H1 (cell line): ENCODE measurements at regions not wholly inside any gene's neighbourhood (a gene's known extent, or its start where the extent isn't known, plus 50 kb on each side); places are given as distances from the start of the nearest gene placed in this dataset.

Experiments used
- CTCF ChIA-PET: fragments of 300-600 bp; sonication (Branson Sonifier 250); formaldehyde crosslinking; loops from one replicate; lab custom pipeline; 2021; ENCODE audit not compliant: partially characterized antibody; lab: Charles Lee
- POLR2A ChIA-PET: fragments of 300-600 bp; sonication (Branson Sonifier 250); formaldehyde crosslinking; loops from one replicate; lab custom pipeline; 2021; ENCODE audit warnings: inconsistent platforms; ENCODE audit not compliant: partially characterized antibody; lab: Charles Lee
- DNase-seq, 2 experiments: peaks; one replicate each; pipeline versions ENCODE4 v3.0.0 to v3.0.0-alpha.2; 2010 to 2022; ENCODE audit warnings: low spot score in 2 of 2, low read depth in 1 of 2, mixed read lengths in 1 of 2
- FAIRE-seq: peaks from 2 replicates; lab custom pipeline; 2011; peaks lifted over from hg19 to GRCh38; lab: Jason Lieb, UNC
- H2AFZ ChIP-seq: 2 replicates; pipeline ENCODE4 v1.8.1; 2012; ENCODE audit warnings: low read length, inconsistent platforms
- H2AK5ac ChIP-seq: 2 replicates; pipeline ENCODE4 v1.6.1; 2013; ENCODE audit warnings: low read depth, low read length
- H2BK120ac ChIP-seq: replicated peaks from 2 replicates; pipeline ENCODE3; 2013; ENCODE audit warnings: low read depth, low read length, inconsistent platforms
- H2BK12ac ChIP-seq: 2 replicates; pipeline ENCODE4 v1.6.1; 2013; ENCODE audit warnings: low read depth, low read length
- H2BK15ac ChIP-seq: 2 replicates; pipeline ENCODE4 v1.6.1; 2013; ENCODE audit warnings: low read length
- H2BK20ac ChIP-seq: 2 replicates; pipeline ENCODE4 v1.6.1; 2013; ENCODE audit warnings: low read length
- H2BK5ac ChIP-seq: 2 replicates; pipeline ENCODE4 v1.6.1; 2013; ENCODE audit warnings: low read depth, low read length
- H3K14ac ChIP-seq: 2 replicates; pipeline ENCODE4 v1.6.1; 2013; ENCODE audit warnings: inconsistent platforms; ENCODE audit not compliant: insufficient read length
- H3K18ac ChIP-seq: 2 replicates; pipeline ENCODE4 v1.6.1; 2013; ENCODE audit warnings: low read length; ENCODE audit errors: extremely low read depth
- H3K23ac ChIP-seq: 2 replicates; pipeline ENCODE4 v1.6.1; 2013; ENCODE audit warnings: inconsistent platforms; ENCODE audit not compliant: insufficient read length
- H3K23me2 ChIP-seq: 2 replicates; pipeline ENCODE4 v1.6.1; 2013; ENCODE audit warnings: low read depth, low read length
- H3K27ac ChIP-seq: 2 replicates; pipeline ENCODE4 v1.6.1; 2011; ENCODE audit warnings: low read depth, low read length, inconsistent platforms
- H3K27me3 ChIP-seq, 4 experiments: replicated peaks in 1 of 4; 1 replicate in 1 of 4; 2 replicates in 3 of 4; pipeline versions ENCODE4 v1.6.1 to v1.8.1; 2011 to 2013; ENCODE audit warnings: low read length in 3 of 4, mild to moderate bottlenecking in 3 of 4, inconsistent platforms in 2 of 4, mixed read lengths in 2 of 4, moderate library complexity in 1 of 4; ENCODE audit not compliant: control insufficient read depth in 3 of 4, insufficient read depth in 3 of 4; ENCODE audit errors: extremely low read depth in 1 of 4
- H3K36me3 ChIP-seq, 4 experiments: 2 replicates each; pipeline versions ENCODE4 v1.6.1 to v1.8.1; 2011 to 2013; ENCODE audit warnings: mild to moderate bottlenecking in 4 of 4, low read length in 3 of 4, moderate library complexity in 2 of 4, control low read depth in 1 of 4, inconsistent platforms in 1 of 4; ENCODE audit not compliant: insufficient read depth in 4 of 4, control insufficient read depth in 2 of 4
- H3K4ac ChIP-seq: replicated peaks from 2 replicates; pipeline ENCODE3; 2013; ENCODE audit warnings: low read length, low read depth, mixed read lengths, inconsistent platforms; ENCODE audit not compliant: insufficient read length
- H3K4me1 ChIP-seq, 4 experiments: replicated peaks in 1 of 4; 1 replicate in 1 of 4; 2 replicates in 3 of 4; pipeline versions ENCODE4 v1.6.1 to v1.8.1; 2011 to 2013; ENCODE audit warnings: low read length in 3 of 4, inconsistent platforms in 2 of 4, mixed read lengths in 1 of 4; ENCODE audit not compliant: insufficient read depth in 4 of 4, control insufficient read depth in 3 of 4
- H3K4me2 ChIP-seq, 2 experiments: 2 replicates each; pipeline versions ENCODE4 v1.6.1 to v1.8.1; 2011 to 2013; ENCODE audit warnings: low read depth in 2 of 2, low read length in 2 of 2, control low read depth in 1 of 2, inconsistent platforms in 1 of 2, mild to moderate bottlenecking in 1 of 2; ENCODE audit not compliant: insufficient read depth in 1 of 2
- H3K4me3 ChIP-seq, 4 experiments: fragments of 200-600, 300-600 bp in 1 of 4; sonication (generic), shearing (Covaris generic), sonication (Bioruptor Twin) in 1 of 4; 2 replicates each; pipeline versions ENCODE4 v1.5.1 to v1.8.1; 2011 to 2016; ENCODE audit warnings: low read length in 4 of 4, low read depth in 3 of 4, control low read depth in 2 of 4, inconsistent platforms in 2 of 4, mild to moderate bottlenecking in 2 of 4, mixed read lengths in 1 of 4, moderate library complexity in 1 of 4; ENCODE audit not compliant: insufficient read depth in 2 of 4; ENCODE audit errors: extremely low read depth in 1 of 4
- H3K56ac ChIP-seq: replicated peaks from 2 replicates; pipeline ENCODE3; 2013; ENCODE audit warnings: low read depth, mild to moderate bottlenecking, mixed read lengths, low read length, inconsistent platforms; ENCODE audit not compliant: insufficient read length
- H3K79me1 ChIP-seq: 2 replicates; pipeline ENCODE4 v1.6.1; 2013; ENCODE audit warnings: low read depth, low read length, control low read depth
- H3K79me2 ChIP-seq, 2 experiments: 2 replicates each; pipeline versions ENCODE4 v1.6.1 to v1.8.1; 2012 to 2013; ENCODE audit warnings: low read length in 2 of 2, mild to moderate bottlenecking in 2 of 2, inconsistent platforms in 1 of 2; ENCODE audit not compliant: insufficient read depth in 2 of 2, control insufficient read depth in 1 of 2
- H3K9ac ChIP-seq, 4 experiments: replicated peaks in 1 of 4; 1 replicate in 1 of 4; 2 replicates in 3 of 4; pipeline versions ENCODE4 v1.6.1 to v1.8.1; 2011 to 2013; ENCODE audit warnings: low read depth in 3 of 4, low read length in 3 of 4, control low read depth in 2 of 4, mild to moderate bottlenecking in 2 of 4, moderate library complexity in 2 of 4, inconsistent platforms in 1 of 4; ENCODE audit errors: extremely low read depth in 1 of 4
- H3K9me3 ChIP-seq, 2 experiments: 2 replicates each; pipeline versions ENCODE4 v1.6.1 to v1.8.1; 2012 to 2013; ENCODE audit warnings: mild to moderate bottlenecking in 2 of 2, moderate library complexity in 2 of 2, control low read depth in 1 of 2, inconsistent platforms in 1 of 2, low read depth in 1 of 2, low read length in 1 of 2, mixed read lengths in 1 of 2; ENCODE audit not compliant: insufficient read depth in 2 of 2
- H4K20me1 ChIP-seq, 2 experiments: replicated peaks in 1 of 2; 2 replicates each; pipeline versions ENCODE3 to v1.8.1; 2011 to 2013; ENCODE audit warnings: inconsistent platforms in 2 of 2, low read length in 2 of 2, mild to moderate bottlenecking in 1 of 2; ENCODE audit not compliant: insufficient read depth in 2 of 2, control insufficient read depth in 1 of 2
- H4K5ac ChIP-seq: 2 replicates; pipeline ENCODE4 v1.6.1; 2013; ENCODE audit warnings: low read length, low read depth, mixed read lengths, inconsistent platforms; ENCODE audit not compliant: insufficient read length
- H4K8ac ChIP-seq: 2 replicates; pipeline ENCODE4 v1.8.0; 2013; ENCODE audit warnings: mild to moderate bottlenecking, moderate library complexity, low read length, inconsistent platforms; ENCODE audit not compliant: insufficient read depth; ENCODE audit errors: extremely low read depth
- H4K91ac ChIP-seq: replicated peaks from 2 replicates; pipeline ENCODE3; 2013; ENCODE audit warnings: low read length, mixed read lengths, inconsistent platforms; ENCODE audit not compliant: insufficient read length
- CBX5 ChIP-seq: fragments of 300-800, 300-1000 bp; sonication (generic); IDR thresholded peaks from 2 replicates; pipeline ENCODE4 v1.7.1; 2016; ENCODE audit warnings: antibody characterized with exemption, low read length, low read depth
- EGR1 ChIP-seq: IDR thresholded peaks from 2 replicates; pipeline ENCODE4 v1.6.1; 2011; ENCODE audit warnings: low read depth, low read length, borderline replicate concordance
- JUN ChIP-seq: IDR thresholded peaks from 2 replicates; pipeline ENCODE4 v1.6.1; 2011; ENCODE audit warnings: low read depth, mild to moderate bottlenecking, improper control_type of control experiment, low read length
- RFX5 ChIP-seq: IDR thresholded peaks from 2 replicates; pipeline ENCODE4 v1.6.1; 2011; ENCODE audit warnings: low read depth, low read length, improper control_type of control experiment, borderline replicate concordance
- SRF ChIP-seq: IDR thresholded peaks from 2 replicates; pipeline ENCODE4 v1.6.1; 2011; ENCODE audit warnings: mild to moderate bottlenecking, low read depth, low read length, moderate library complexity
- TAF7 ChIP-seq: optimal IDR thresholded peaks from 2 replicates; pipeline ENCODE3; 2011; ENCODE audit warnings: low read depth, mild to moderate bottlenecking, inconsistent platforms, low read length, moderate library complexity, borderline replicate concordance
- WGBS, 2 experiments: shearing (Covaris generic) in 1 of 2; methylation state at CpG; one replicate each; pipeline versions ENCODE4 v1.1.6 to v1.1.7; 2013 to 2015; ENCODE audit warnings: low lambda C conversion rate in 2 of 2, mixed read lengths in 2 of 2, inconsistent platforms in 1 of 2, low coverage in 1 of 2, missing lambda C conversion rate in 1 of 2; ENCODE audit not compliant: insufficient replicate concordance in 2 of 2, insufficient coverage in 1 of 2, insufficient read length in 1 of 2; ENCODE audit errors: extremely low coverage in 1 of 2, missing lambda C conversion rate in 1 of 2; 5-methylcytosine and 5-hydroxymethylcytosine counted together
- TF ChIP-seq, protein P1 (sequence below), 3 experiments: IDR thresholded peaks; 1 replicate in 2 of 3; 2 replicates in 1 of 3; pipeline versions ENCODE4 v1.5.1 to v1.6.1; 2011; ENCODE audit warnings: low read length in 3 of 3, mild to moderate bottlenecking in 3 of 3, inconsistent platforms in 2 of 3, low read depth in 1 of 3, moderate library complexity in 1 of 3; ENCODE audit not compliant: insufficient read depth in 1 of 3; ENCODE audit errors: control extremely low read depth in 1 of 3

DNA sequence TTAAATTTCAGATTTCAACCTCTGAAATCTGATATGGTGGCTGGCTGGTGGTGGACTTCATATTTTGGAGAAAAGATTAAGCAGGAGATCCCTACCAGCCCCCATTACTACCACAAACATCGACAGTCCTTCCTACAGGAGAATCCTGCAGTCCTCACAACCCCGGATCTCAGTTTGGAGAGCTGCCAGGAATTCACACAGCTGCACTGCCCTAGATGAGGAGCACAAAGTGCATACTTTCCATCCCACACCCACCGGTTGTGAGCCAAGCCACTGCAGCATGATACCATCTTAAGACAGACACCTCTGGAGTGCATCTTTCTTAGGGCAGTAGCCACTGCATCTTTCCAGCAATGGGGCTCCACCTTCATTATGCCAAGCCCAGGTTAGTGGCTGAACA, 185.5 kb upstream of the GPR149 start:
- no peaks in the 10 kb centered on the region for H3K79me1 ChIP-seq
- 87% methylated on average over 3 of the region's 3 CpGs; no CpG with 5 or more reads in 1 of the 2 experiments for WGBS, 2 experiments
- POLR2A ChIA-PET = no interaction called here
- no peaks in the 10 kb centered on the region for H3K4me1 ChIP-seq
- H3K56ac ChIP-seq = no peak overlapping the region
- H2AFZ ChIP-seq = no peak overlapping the region
- H2BK5ac ChIP-seq = no peak overlapping the region
- no peak overlapping the region for H4K5ac ChIP-seq
- no peaks in the 10 kb centered on the region; the same call in 1 of the 2 replicates for H3K23me2 ChIP-seq
- no peak overlapping the region for H2BK12ac ChIP-seq
- H3K27me3 ChIP-seq = no peaks in the 10 kb centered on the region
- no peak overlapping the region for H4K8ac ChIP-seq
- H3K9ac ChIP-seq = no peak overlapping the region
- H4K20me1 ChIP-seq = no peaks in the 10 kb centered on the region
- TF ChIP-seq CBX5 = no peak
- TF ChIP-seq TAF7 = no peak
- TF ChIP-seq EGR1 = no peak
- no peak for TF ChIP-seq RFX5
- no peak for TF ChIP-seq SRF
- TF ChIP-seq JUN = no peak
- TF ChIP-seq, protein P1, sequence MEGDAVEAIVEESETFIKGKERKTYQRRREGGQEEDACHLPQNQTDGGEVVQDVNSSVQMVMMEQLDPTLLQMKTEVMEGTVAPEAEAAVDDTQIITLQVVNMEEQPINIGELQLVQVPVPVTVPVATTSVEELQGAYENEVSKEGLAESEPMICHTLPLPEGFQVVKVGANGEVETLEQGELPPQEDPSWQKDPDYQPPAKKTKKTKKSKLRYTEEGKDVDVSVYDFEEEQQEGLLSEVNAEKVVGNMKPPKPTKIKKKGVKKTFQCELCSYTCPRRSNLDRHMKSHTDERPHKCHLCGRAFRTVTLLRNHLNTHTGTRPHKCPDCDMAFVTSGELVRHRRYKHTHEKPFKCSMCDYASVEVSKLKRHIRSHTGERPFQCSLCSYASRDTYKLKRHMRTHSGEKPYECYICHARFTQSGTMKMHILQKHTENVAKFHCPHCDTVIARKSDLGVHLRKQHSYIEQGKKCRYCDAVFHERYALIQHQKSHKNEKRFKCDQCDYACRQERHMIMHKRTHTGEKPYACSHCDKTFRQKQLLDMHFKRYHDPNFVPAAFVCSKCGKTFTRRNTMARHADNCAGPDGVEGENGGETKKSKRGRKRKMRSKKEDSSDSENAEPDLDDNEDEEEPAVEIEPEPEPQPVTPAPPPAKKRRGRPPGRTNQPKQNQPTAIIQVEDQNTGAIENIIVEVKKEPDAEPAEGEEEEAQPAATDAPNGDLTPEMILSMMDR (IDR thresholded peaks at IDR 0.05; ENCODE audit: control extremely low read depth in 1 of 3, insufficient read depth in 1 of 3, low read depth in 1 of 3, low read length in 3 of 3) = no peak
- H3K4ac ChIP-seq = no peak overlapping the region
- peaks cover 0 to 6% of the 10 kb centered on the region in 2 experiments; a peak in 1 of 4 replicates for H3K9me3 ChIP-seq
- no peaks in the 10 kb centered on the region for H3K79me2 ChIP-seq
- no peak overlapping the region for H2AK5ac ChIP-seq
- H3K18ac ChIP-seq = no peak overlapping the region
- no peak overlapping the region for H2BK120ac ChIP-seq
- no peak overlapping the region for H3K4me3 ChIP-seq
- no peak overlapping the region for H2BK15ac ChIP-seq
- no peaks in the 10 kb centered on the region for H3K36me3 ChIP-seq
- no peak overlapping the region for H2BK20ac ChIP-seq
- H3K23ac ChIP-seq = no peak overlapping the region
- no peak overlapping the region for H4K91ac ChIP-seq
- FAIRE-seq (no peak), DNase-seq (no peak)
- H3K14ac ChIP-seq = no peak overlapping the region
- CTCF ChIA-PET = interaction anchor here (0.7 to 2.8 kb wide), 11 partner anchors 14 to 707 kb away, joined by 3 to 9 read pairs (median 4); no protein-coding TSS in a partner anchor
- no peak overlapping the region for H3K27ac ChIP-seq
- H3K4me2 ChIP-seq = no peak overlapping the region
